Stimulated activated CD8-positive, alpha-beta memory T cell treated with anti-CD3 and anti-CD28 coated beads, Interleukin-12 subunit alpha, Interleukin-12 subunit beta, amount 100 ng/mL, for 1 hour (primary cell): ENCODE measurements at regions not wholly inside any gene's neighbourhood (a gene's known extent, or its start where the extent isn't known, plus 50 kb on each side); places are given as distances from the start of the nearest gene placed in this dataset.
"Not testable (repeated sequence)": the region's sequence is repeated elsewhere in the genome, so short reads cannot be mapped to it uniquely, and the experiment has no call there.

Experiments used
- DNase-seq: peaks from one replicate; pipeline ENCODE4 v3.0.0-alpha.2; 2020; ENCODE audit warnings: low read depth

DNA sequence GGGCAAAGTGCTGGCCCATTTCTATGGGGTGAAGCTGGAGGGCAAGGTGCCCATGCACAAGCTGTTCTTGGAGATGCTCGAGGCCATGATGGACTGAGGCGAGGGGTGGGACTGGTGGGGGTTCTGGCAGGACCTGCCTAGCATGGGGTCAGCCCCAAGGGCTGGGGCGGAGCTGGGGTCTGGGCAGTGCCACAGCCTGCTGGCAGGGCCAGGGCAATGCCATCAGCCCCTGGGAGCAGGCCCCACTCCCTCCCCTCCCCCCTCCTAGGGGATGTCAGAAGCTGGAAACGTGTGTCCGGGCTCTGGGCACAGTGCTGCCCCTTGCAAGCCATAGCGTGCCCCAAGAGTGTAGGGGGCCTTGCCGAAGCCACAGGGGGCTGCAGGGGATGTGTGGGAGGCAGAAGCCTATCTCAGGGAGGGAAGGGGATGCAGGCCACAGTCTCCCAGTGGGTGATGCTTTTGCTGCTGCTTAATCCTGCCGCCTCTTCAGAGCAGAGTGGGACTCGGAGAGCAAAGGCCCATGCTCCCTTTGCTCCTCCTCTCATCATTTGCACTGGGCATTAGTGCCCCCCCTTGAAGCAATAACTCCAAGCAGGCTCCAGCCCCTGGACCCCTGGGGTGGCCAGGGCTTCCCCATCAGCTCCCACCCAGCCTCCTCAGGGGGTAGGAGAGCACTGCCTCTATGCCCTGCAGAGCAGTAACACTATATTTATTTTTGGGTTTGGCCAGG, 85.2 kb downstream of the MRPL57 start:
- not testable (repeated sequence) for DNase-seq

GRCh38 chr13:21263909-21264308, 87.5 kb downstream of the MRPL57 start:
- DNase-seq: not testable (repeated sequence)

- not testable (repeated sequence) for DNase-seq
Measured at GRCh38 chr13:21268485-21268884, 92.0 kb downstream of the MRPL57 start.

DNA sequence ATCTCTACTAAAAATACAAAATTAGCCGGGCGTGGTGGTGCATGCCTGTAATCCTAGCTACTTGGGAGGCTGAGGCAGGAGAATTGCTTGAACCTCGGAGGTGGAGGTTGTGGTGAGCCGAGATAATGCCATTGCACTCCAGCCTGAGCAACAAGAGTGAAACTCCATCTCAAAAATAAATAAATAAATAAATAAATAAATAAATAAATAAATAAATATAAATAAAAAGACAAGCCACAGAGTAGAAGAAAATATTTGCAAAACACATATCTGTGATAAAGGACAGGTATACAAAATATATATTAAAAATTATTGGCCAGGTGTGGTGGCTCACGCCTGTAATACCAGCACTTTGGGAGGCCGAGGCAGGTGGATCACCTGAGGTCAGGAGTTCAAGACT, 96.0 kb downstream of the MRPL57 start:
- not testable (repeated sequence) for DNase-seq

DNA sequence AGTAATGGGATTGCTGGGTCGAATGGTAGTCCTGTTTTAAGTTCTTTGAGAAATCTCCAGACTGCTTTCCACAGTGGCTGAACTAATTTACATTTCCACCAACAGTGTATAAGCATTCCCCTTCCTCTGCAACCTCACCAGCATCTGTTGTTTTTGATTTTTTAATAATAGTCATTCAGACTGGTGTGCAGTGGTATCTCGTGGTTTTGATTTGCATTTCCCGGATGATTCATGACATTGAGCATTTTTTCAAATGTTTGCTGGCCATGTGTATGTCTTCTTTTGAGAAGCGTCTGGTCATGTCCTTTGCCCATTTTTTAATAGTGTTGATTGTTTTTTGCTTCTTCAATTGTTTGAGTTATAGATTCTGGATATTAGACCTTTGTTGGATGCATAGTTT, 98.0 kb downstream of the MRPL57 start:
- not testable (repeated sequence) for DNase-seq

DNA sequence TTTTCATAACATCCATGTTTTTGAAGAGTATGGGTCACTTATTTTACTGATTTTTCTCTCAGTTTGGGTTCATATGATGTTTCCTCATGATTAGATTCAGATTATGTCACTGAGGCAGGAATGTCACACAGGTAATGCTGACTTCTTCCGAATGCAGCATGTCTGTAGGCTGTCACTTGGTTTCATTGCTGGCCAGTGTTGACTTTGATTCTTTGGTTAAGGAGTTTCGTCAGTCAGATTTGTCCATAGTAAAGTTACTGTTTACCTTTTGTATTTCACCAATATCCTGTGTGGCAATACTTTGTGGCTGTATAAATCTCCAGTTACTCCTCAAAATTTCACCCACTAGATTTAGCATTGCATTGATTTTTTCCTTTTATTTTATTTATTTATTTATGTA, 105.6 kb downstream of the MRPL57 start:
- DNase-seq: no peak

DNA sequence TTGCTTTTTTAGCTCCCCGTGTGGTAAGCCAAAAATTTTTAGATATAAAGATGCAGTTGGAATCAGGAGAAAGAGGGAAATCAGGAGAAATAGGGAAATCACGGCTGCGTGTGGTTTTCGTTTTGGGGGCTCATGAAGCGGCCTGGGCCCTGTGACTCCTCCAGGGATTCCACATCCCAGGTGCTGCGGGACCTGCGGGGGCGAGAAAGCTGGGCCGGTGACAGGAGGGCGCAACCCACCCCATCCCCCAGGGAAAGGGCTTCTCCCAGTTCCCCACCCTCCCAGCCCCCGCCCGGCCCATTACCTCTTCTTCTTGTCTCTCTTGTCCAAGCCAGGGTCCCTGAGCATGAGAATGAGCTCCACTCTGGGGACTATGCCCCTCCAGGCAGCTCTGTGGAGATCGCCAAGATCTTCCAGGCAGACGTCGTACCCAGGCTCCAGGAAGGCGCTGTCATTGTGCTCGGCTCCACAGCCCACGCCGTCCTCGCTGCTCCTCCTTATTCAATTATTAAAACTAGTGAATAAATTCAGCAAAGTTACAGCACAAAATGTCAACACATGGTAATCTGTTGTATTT, 111.0 kb downstream of the MRPL57 start:
- no peak for DNase-seq

- DNase-seq: no peak
Measured at GRCh38 chr13:21289475-21289874, 113.0 kb downstream of the MRPL57 start.

DNA sequence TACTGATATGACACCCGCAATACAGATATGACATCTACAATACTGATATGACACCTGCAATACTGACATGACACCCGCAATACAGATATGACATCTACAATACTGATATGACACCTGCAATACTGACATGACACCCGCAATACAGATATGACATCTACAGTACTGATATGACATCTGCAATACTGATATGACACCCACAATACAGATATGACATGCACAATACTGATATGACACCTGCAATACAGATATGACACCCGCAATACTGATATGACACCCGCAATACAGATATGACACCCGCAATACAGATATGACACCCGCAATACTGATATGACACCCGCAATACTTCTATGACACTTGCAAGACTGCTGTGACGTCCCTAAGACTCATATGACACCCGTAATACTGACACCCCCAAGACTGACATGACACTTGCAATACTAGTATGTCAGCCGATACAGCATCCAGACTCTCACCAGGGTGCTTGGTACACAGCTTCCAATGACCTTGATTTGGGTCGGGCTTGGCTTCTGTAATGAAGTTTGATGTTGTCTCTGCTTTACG, 114.1 kb downstream of the MRPL57 start:
- DNase-seq: not testable (repeated sequence)

DNA sequence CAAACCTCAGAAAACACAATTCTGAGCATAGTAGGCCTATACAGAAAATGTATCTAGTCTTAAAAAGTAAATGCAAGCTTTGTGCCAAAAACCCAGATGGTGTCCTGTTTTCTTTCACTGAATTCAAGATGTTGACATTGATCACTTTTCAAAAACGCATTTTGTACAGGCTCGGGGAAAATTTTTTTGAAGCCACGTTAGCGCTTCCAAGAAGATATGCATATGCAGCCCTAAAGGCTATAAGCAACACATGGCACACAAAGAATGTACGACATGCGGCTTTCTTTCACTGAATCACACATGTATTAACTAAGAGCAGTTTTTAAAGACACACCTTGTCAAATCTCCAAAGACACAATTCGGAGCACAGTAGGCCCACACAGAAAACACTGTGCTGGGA, 115.4 kb downstream of the MRPL57 start:
- no peak for DNase-seq

GRCh38 chr13:21296991-21297390, 120.5 kb downstream of the MRPL57 start:
- DNase-seq: peak; percentile 14

DNA sequence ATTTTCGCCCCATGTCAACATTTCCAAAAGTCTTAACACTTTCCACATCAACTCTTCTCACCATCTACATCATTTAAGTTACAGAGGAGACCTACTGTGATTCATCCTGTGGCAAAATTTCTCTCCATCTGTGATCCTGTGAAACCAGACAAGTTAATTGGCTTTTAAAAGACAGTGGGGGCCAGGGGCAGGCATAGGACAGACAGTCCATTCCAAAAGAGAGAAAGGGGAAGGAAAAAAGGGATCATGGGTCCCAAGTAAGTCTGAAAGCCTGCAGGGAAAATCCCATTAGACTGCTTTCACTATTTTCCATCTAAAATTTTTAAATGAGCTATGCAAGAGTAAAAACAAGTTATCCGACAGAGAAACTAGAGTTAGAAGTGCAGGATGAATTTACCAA, 121.0 kb downstream of the MRPL57 start:
- DNase-seq: no peak

DNA sequence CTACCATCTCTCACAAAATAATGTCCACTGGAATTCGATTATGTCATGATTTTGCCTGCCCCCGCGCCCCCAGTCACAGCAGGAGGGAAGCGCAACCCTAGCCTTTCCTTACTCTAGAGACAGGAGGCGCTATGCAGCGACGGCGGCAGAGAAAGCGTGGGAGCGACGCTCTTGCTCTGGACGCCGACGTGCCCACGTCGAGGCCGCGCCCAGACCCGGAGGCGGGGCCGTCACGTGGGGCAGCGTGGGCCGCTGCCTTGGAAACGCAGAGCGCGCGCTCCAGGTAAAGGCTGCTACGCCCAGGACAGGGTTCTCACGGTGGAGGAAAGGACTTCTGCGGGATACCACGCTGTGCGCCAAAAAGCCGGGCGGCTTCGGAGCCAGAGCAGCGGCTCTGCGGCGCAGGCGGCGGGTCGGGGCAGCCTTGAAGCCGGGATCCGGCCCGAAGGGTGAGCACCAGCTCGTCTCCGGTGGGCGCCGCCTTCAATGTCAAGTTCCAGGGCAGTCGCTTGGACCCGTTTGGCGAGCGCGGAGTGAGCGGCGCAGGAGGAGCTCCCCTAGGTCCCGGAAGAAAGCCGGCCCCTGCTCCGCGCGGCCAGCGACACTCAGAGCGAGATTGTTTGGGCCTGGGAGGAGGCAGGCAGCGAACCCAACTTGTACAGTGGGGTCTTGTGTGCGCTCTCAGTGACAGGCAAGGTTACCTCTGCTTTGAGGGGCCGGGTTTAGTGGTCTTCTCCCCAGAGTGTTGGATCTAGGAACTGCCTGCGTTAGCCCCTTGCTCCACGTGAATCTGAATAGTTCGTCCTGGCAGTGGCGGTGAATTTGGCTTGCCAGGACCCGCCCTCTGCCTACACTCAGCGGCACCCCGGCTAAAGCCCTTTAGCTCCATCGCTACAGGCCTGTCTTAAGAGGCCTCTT, 121.7 kb downstream of the MRPL57 start:
- DNase-seq: peak; percentile 76

GRCh38 chr13:21304256-21304655, 127.8 kb downstream of the MRPL57 start:
- DNase-seq: no peak

DNA sequence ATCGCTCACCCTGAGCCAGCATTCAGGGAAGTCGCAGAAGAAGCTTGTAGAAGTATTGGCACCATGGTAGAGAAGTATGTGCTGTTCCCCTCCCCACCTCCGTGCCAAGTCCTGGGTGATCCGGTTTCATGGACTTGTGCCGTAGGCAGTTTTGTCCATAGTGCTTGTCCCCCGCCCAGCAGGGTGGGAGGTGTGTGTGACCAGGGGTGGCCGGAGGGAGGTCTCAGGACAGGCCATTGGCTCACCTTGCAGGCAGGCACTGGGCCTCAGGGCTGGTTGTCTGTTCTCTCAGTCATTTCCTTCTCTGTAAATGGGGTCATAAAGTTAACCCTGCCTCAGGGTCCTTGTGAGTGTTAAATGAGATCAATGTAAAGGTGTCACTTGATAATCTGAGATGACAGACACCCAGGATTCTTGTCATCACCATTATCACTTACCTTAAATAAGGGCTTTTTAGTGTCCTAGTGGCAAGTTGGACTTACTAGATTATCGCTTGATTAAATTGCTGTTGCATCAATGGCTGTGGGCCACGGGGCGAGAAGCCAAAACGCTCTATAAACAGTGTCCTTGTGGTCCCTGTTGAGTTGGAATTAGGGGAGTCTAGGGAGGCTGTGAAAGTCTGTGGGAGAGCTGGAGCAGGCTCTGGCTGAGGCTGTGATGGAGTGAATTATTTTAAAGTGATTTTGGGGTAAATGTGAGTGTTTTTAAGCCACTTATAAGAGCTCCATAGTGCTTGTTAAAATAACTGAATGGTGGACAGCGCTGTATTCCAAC, 130.0 kb downstream of the MRPL57 start:
- not testable (repeated sequence) for DNase-seq

GRCh38 chr13:21307158-21307557, 130.7 kb downstream of the MRPL57 start:
- DNase-seq: not testable (repeated sequence)

DNA sequence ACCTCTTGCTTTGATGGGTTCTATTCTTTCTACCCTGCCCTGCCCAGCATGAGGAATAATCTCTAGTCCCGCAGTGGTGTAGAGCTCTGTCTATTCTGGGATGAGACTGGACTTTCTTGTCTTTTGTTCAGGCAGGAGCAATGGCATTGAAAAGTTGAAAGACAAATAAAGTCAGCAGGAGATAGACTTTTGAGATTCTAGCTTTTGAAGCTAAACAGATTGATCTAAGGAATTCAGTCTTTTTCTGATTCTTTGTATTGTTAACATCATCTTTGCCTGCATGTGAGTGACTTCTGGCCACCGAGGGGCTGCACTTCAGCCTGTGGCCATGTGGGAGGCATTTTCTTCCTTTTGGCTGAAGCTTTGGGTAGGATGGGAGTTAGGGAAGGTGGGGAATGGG, 132.4 kb downstream of the MRPL57 start:
- DNase-seq: no peak

- no peak for DNase-seq
Measured at GRCh38 chr13:21309542-21310172, 133.2 kb downstream of the MRPL57 start.

GRCh38 chr13:21310220-21310619, 133.8 kb downstream of the MRPL57 start:
- no peak for DNase-seq

GRCh38 chr13:21314976-21315375, 138.5 kb downstream of the MRPL57 start:
- not testable (repeated sequence) for DNase-seq

GRCh38 chr13:21316376-21316775, 139.9 kb downstream of the MRPL57 start:
- DNase-seq: no peak
